ENCODE measurements at regions not wholly inside any gene's neighbourhood (a gene's known extent, or its start where the extent isn't known, plus 50 kb on each side); places are given as distances from the start of the nearest gene placed in this dataset.

- TF ChIP-seq CTCF (IDR thresholded peaks at IDR 0.05): no peak
- no peak for TF ChIP-seq EZH2 (IDR thresholded peaks at IDR 0.05; ENCODE audit: borderline replicate concordance, insufficient read depth, low read depth, low read length, poor library complexity, severe bottlenecking)
Measured at GRCh38 chr1:170284951-170285350, 139.2 kb downstream of the NTMT2 start.

All from B cell (primary cell).